Activated T-helper 17 cell treated with anti-CD3 and anti-CD28 coated beads, Interleukin-2, amount 50 U/mL, for 72 hours (primary cell): ENCODE measurements at regions not wholly inside any gene's neighbourhood (a gene's known extent, or its start where the extent isn't known, plus 50 kb on each side); places are given as distances from the start of the nearest gene placed in this dataset.
A peak's percentile ranks its signal among the peaks of the same experiment; 100 is the strongest.
"Not testable (repeated sequence)": the region's sequence is repeated elsewhere in the genome, so short reads cannot be mapped to it uniquely, and the experiment has no call there.

ENCODE experiments used
- ATAC-seq: fragments of 150-1000 bp; cut with Tn5 transposase; replicated peaks from 2 replicates; pipeline ENCODE4 v1.10.0; 2021; ENCODE audit warnings: mild to moderate bottlenecking, moderate library complexity
- H3K27ac Mint-ChIP-seq: one replicate; pipeline ENCODE4 v1.8.0; 2022; ENCODE audit warnings: mixed read lengths
- H3K27me3 Mint-ChIP-seq: one replicate; pipeline ENCODE4 v1.8.0; 2022; ENCODE audit warnings: mixed read lengths
- H3K36me3 Mint-ChIP-seq: one replicate; pipeline ENCODE4 v1.8.0; 2022; ENCODE audit warnings: low read depth, mild to moderate bottlenecking, mixed read lengths
- H3K4me1 Mint-ChIP-seq: one replicate; pipeline ENCODE4 v1.8.0; 2022; ENCODE audit warnings: mixed read lengths
- H3K4me3 Mint-ChIP-seq: one replicate; pipeline ENCODE4 v1.8.0; 2022; ENCODE audit warnings: mild to moderate bottlenecking, mixed read lengths
- H3K9me3 Mint-ChIP-seq: one replicate; pipeline ENCODE4 v1.8.0; 2022; ENCODE audit warnings: mixed read lengths

GRCh38 chr12:75638792-75639191 lies 127.4 kb upstream of the KRR1 start:
- no peak for ATAC-seq

GRCh38 chr12:75636607-75637006 lies 125.2 kb upstream of the KRR1 start:
- Mint-ChIP-seq H3K9me3 (no peaks in the 10 kb centered on the region), H3K4me1 (peaks cover 28% of the 10 kb centered on the region), H3K27me3 (no peaks in the 10 kb centered on the region), H3K4me3 (peak overlapping the region; percentile 11), H3K27ac (peak overlapping the region; percentile 55), H3K36me3 (peaks cover 6% of the 10 kb centered on the region)
- no peak for ATAC-seq

More at GRCh38 chr12:75638792-75639191, 127.4 kb upstream of the KRR1 start:
- Mint-ChIP-seq H3K27me3 (no peaks in the 10 kb centered on the region), H3K36me3 (peaks cover 6% of the 10 kb centered on the region), H3K27ac (no peak overlapping the region), H3K9me3 (no peaks in the 10 kb centered on the region), H3K4me3 (no peak overlapping the region), H3K4me1 (peaks cover 36% of the 10 kb centered on the region)

DNA sequence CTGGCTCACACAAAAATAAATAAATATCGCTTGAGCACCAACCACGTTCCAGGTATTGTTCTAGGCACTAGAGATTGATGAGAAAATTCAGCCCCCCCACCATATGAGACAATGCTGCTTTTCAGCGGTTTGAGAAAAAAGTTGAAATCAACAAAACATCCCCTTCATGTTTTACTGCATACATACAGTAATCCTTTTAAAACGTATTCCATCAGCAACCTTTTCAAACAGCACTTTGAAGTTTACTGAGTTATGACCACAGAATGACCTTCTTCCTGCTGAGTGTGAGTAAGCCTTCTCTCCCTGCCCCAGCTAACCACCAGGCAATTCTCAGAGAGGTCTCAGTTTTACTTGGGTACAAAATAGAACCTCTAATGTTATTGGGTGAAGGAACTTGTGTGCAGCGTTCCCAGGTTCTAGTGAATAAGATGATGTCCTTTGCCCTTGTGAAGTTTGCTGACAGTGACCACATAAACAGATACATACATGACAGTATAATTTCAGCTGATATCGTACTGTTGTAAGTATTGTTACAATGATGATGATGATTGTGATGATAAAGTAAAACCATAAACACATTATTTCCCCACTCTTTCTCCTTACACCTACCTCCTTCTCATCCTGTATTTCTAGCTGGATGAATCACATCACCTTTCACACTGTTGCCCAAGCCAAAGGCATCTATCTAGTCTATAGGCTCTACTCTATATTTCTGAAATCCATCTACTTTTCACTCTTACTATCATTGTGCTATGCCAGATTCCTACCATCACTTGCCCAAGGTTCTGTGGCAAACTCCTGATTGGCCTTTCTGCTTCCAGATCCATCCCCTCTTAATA lies 124.4 kb upstream of the KRR1 start:
- Mint-ChIP-seq H3K36me3 (peaks cover under 1% of the 10 kb centered on the region), H3K27ac (peak overlapping the region; percentile 55), H3K4me1 (peaks cover 20% of the 10 kb centered on the region), H3K4me3 (peak overlapping the region; percentile 11), H3K27me3 (no peaks in the 10 kb centered on the region), H3K9me3 (no peaks in the 10 kb centered on the region)
- peak; percentile 96 for ATAC-seq

DNA sequence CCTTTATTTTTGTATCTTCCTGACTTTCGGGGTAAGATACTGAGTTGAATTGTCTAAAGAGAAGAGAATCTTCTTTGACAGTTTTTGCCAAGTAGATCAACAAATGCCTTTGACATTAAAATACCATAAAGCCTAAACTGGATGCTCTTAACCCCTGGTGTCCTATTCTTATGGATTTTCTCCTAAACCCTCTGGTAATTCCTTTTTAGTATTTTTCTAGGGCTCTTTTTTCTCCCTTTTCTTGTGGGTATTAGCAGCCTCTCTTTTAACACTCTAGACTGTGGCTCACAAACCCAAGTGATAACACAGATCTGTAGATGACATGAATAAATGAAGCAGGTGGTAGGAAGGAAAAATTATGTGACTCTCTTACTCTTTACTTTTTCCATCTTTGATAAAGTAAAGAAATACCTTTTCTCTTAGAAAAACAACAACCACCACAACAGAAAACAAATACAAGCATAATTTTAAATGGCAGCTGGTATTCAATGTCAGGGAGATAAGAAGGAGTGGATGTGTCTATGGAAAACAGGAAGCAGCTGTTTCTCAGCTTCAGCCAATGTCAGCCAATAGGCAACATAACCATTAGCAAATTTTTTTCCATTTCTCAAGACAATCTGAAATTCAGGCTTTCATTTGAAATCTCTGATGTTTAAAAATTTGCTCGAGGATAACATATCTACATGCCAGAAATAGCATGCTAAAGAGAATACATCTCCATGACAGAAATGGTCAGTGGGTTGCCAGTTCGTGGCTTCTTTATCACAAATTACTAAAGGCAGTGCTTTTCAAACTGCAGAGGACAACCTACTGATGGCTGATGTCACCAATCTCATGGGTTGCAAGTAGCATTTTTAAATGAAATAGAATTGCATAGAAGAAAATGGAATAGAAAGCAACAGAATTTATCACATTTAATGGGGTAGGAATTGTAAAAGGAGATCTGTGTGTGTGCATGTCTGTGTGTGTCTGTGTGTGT lies 123.1 kb upstream of the KRR1 start:
- Mint-ChIP-seq H3K4me3 (peak overlapping the region; percentile 11), H3K9me3 (no peaks in the 10 kb centered on the region), H3K27ac (peak overlapping the region; percentile 55), H3K4me1 (peaks cover 16% of the 10 kb centered on the region), H3K27me3 (no peaks in the 10 kb centered on the region), H3K36me3 (no peaks in the 10 kb centered on the region)
- ATAC-seq: no peak

DNA sequence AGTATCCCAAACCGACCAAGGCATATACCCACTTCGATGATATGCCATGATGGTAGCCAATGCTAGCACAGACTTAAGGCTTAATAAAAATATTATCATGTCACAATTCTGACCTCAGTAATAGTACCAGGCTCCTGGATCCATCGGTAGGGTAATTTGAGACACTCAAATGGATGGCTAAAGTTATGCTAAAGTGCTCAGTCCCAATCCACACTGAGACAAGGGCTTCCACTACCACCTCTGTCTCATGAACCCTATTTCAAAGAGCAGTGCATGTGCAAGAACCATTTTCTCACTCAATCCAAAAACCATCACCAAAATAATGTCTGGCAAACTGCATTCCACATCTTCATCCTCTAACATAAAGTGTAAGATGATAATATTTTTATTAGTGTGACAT lies 122.4 kb upstream of the KRR1 start:
- no peak overlapping the region for H3K4me3 Mint-ChIP-seq
- H3K27ac Mint-ChIP-seq: no peak overlapping the region
- no peaks in the 10 kb centered on the region for H3K27me3 Mint-ChIP-seq
- ATAC-seq: no peak
- peaks cover 16% of the 10 kb centered on the region for H3K4me1 Mint-ChIP-seq
- no peaks in the 10 kb centered on the region for H3K36me3 Mint-ChIP-seq
- H3K9me3 Mint-ChIP-seq: peaks cover 3% of the 10 kb centered on the region

DNA sequence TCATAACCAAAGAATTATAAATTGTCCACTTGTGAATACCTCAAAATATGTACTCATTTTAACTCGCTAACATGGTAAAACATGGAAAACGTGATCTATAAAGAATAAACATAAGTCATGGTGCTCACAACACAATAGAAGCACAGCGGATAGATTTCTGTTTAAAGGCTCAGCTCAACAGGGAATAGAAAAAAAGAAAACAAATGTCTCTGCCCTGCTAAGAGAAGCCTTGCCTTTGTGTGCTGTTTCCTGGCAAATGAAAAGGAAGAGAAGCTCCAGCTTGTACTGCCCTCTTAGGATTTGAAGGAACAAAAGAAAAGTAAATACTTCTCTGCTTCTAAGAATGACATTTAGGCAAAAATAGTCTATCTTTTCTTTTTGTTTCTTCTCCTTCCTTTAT lies 121.0 kb upstream of the KRR1 start:
- H3K4me1 Mint-ChIP-seq: peaks cover 16% of the 10 kb centered on the region

DNA sequence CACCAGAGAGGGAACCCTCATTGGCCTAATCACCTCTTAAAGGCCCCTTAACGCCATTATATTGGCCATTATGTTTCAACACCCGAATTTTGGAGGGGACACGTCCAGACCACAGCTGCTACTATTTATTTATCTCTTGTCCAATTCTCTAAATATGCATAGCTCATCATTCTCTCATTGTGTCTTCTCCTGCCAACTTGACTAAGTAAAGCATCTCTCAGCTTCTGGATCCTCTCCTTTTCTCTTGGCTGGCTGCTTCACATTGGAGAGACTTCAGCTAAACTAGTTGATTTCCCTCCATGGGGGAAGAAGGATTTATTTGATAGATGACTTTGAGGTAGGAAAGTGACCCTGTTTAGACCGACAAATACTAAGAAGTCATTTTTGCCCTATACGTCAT lies 120.4 kb upstream of the KRR1 start:
- Mint-ChIP-seq H3K36me3 (no peaks in the 10 kb centered on the region), H3K4me3 (no peak overlapping the region), H3K9me3 (peaks cover 3% of the 10 kb centered on the region), H3K27ac (no peak overlapping the region), H3K27me3 (no peaks in the 10 kb centered on the region), H3K4me1 (peaks cover 16% of the 10 kb centered on the region)
- no peak for ATAC-seq

More for the DNA sequence above, 121.0 kb upstream of the KRR1 start:
- H3K4me3 Mint-ChIP-seq: no peak overlapping the region
- no peak for ATAC-seq
- peaks cover 3% of the 10 kb centered on the region for H3K9me3 Mint-ChIP-seq
- no peaks in the 10 kb centered on the region for H3K27me3 Mint-ChIP-seq
- H3K27ac Mint-ChIP-seq: no peak overlapping the region
- H3K36me3 Mint-ChIP-seq: no peaks in the 10 kb centered on the region

DNA sequence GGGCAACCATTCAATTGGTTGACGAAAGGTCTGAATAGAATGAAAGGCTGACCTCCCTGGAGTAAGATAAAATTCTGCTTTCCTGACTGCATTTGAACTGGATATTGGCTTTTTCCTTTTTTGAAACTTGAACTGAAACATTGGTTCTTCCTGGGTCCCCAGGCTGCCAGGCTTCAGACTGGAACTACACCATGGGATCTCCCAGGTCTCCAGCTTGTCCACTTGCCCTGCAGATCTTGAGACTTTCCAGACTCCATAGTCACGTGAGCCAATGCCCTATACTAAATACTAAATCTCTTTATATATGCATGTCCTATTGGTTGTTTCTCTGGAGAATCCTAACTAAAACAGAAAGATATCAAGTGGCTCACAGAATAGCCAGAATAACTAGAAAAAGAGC lies 118.7 kb upstream of the KRR1 start:
- no peak for ATAC-seq
- no peaks in the 10 kb centered on the region for H3K36me3 Mint-ChIP-seq
- H3K27me3 Mint-ChIP-seq: no peaks in the 10 kb centered on the region
- peaks cover 2% of the 10 kb centered on the region for H3K4me1 Mint-ChIP-seq
- H3K9me3 Mint-ChIP-seq: peaks cover 3% of the 10 kb centered on the region
- H3K4me3 Mint-ChIP-seq: no peak overlapping the region
- H3K27ac Mint-ChIP-seq: no peak overlapping the region

GRCh38 chr12:75628916-75629315 lies 117.5 kb upstream of the KRR1 start:
- no peak overlapping the region for H3K27ac Mint-ChIP-seq
- no peaks in the 10 kb centered on the region for H3K4me1 Mint-ChIP-seq
- no peaks in the 10 kb centered on the region for H3K36me3 Mint-ChIP-seq
- H3K27me3 Mint-ChIP-seq: no peaks in the 10 kb centered on the region
- no peak overlapping the region for H3K4me3 Mint-ChIP-seq
- H3K9me3 Mint-ChIP-seq: peaks cover 3% of the 10 kb centered on the region
- no peak for ATAC-seq

GRCh38 chr12:75628511-75628910 lies 117.1 kb upstream of the KRR1 start:
- H3K27ac Mint-ChIP-seq: no peak overlapping the region
- peaks cover 3% of the 10 kb centered on the region for H3K9me3 Mint-ChIP-seq
- no peak overlapping the region for H3K4me3 Mint-ChIP-seq
- no peaks in the 10 kb centered on the region for H3K36me3 Mint-ChIP-seq
- no peaks in the 10 kb centered on the region for H3K4me1 Mint-ChIP-seq
- H3K27me3 Mint-ChIP-seq: no peaks in the 10 kb centered on the region
- ATAC-seq: no peak

GRCh38 chr12:75623631-75624154 lies 112.3 kb upstream of the KRR1 start:
- Mint-ChIP-seq H3K36me3 (no peaks in the 10 kb centered on the region), H3K9me3 (no peaks in the 10 kb centered on the region), H3K27me3 (no peaks in the 10 kb centered on the region), H3K27ac (no peak overlapping the region), H3K4me1 (no peaks in the 10 kb centered on the region), H3K4me3 (no peak overlapping the region)
- no peak for ATAC-seq

DNA sequence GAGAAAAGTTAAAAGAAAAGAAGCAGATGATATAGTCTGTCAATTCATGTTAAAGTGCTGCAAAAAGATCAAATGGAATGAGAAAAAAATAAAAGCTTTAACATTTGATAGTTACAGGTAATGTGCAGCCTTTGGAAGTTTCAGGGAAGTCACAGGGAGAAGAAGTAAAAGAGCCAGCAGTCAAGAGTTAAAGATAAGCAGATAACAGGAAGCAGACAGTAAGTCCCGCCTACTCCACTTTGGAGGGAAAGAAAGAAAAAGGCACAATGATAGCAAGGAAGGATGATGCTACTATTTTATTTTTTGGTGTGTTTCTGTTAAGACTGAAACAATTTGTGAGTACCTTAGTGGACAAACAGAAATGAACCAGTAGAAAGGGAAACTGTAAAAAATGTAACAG lies 111.1 kb upstream of the KRR1 start:
- no peaks in the 10 kb centered on the region for H3K27me3 Mint-ChIP-seq
- no peaks in the 10 kb centered on the region for H3K9me3 Mint-ChIP-seq
- H3K36me3 Mint-ChIP-seq: no peaks in the 10 kb centered on the region
- no peaks in the 10 kb centered on the region for H3K4me1 Mint-ChIP-seq
- no peak overlapping the region for H3K4me3 Mint-ChIP-seq
- H3K27ac Mint-ChIP-seq: no peak overlapping the region
- ATAC-seq: no peak

DNA sequence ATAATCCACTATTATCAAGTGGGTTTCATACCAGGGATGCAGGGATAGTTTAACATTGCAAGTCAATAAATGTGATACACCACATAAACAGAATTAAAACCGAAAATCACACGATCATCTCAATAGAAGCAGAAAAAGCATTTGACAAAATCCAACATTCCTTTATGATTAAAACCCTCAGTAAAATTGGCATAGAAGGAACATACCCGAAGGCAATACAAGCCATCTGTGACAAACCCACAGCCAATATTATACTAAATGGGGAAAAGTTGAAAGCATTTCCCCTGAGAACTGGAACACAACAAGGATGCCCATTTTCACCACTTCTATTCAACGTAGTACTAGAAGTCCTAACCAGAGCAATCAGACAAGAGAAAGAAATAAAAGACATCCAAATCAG lies 103.0 kb upstream of the KRR1 start:
- not testable (repeated sequence) for H3K36me3 Mint-ChIP-seq, H3K4me3 Mint-ChIP-seq, H3K9me3 Mint-ChIP-seq, H3K4me1 Mint-ChIP-seq, ATAC-seq, H3K27ac Mint-ChIP-seq
- H3K27me3 Mint-ChIP-seq: peaks cover 16% of the 10 kb centered on the region

DNA sequence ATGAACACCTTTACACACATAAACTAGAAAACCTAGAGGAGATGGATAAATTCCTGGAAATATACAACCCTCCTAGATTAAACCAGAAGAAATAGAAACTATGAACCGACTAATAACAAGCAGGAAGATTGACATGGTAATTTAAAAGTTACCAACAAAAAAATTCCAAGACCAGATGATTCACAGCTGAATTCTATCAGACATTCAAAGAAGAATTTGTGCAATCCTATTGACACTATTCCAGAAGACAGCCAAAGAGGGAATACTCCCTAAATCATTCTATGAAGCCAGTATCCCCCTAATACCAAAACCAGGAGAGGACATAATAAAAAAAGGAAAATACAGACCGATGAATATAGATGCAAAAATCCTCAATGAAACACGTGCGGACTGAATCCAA lies 102.6 kb upstream of the KRR1 start:
- Mint-ChIP-seq H3K27me3 (peaks cover 16% of the 10 kb centered on the region), H3K4me1 (no peaks in the 10 kb centered on the region), H3K36me3 (no peaks in the 10 kb centered on the region), H3K27ac (no peak overlapping the region), H3K9me3 (no peaks in the 10 kb centered on the region), H3K4me3 (no peak overlapping the region)
- ATAC-seq: no peak
